Stimulated activated effector memory CD8-positive, alpha-beta T cell treated with anti-CD3 and anti-CD28 coated beads, Interleukin-12 subunit alpha, Interleukin-12 subunit beta, amount 100 ng/mL, for 72 hours (primary cell): ENCODE measurements at regions not wholly inside any gene's neighbourhood (a gene's known extent, or its start where the extent isn't known, plus 50 kb on each side); places are given as distances from the start of the nearest gene placed in this dataset.
A peak's percentile ranks its signal among the peaks of the same experiment; 100 is the strongest.

Source experiments
- ATAC-seq: fragments of 150-1000 bp; cut with Tn5 transposase; 2 replicates; pipeline ENCODE4 v1.10.0; 2021
- DNase-seq, 2 donors: peaks; one replicate each; pipeline ENCODE4 v3.0.0; 2021 to 2022; ENCODE audit warnings: low spot score in 2 of 2
- H3K27ac Mint-ChIP-seq: one replicate; pipeline ENCODE4 v1.8.0; 2022; ENCODE audit warnings: mild to moderate bottlenecking, mixed read lengths
- H3K36me3 Mint-ChIP-seq: one replicate; pipeline ENCODE4 v1.8.0; 2022; ENCODE audit warnings: mild to moderate bottlenecking, mixed read lengths
- H3K4me1 Mint-ChIP-seq: one replicate; pipeline ENCODE4 v1.8.0; 2022; ENCODE audit warnings: mixed read lengths
- H3K4me3 Mint-ChIP-seq: one replicate; pipeline ENCODE4 v1.8.0; 2022; ENCODE audit warnings: mild to moderate bottlenecking, mixed read lengths
- H3K9me3 Mint-ChIP-seq: one replicate; pipeline ENCODE4 v1.8.0; 2022; ENCODE audit warnings: mixed read lengths

- DNase-seq (peak in 1 of 2 donors; percentile 83), ATAC-seq (peak; percentile 58)
- peaks cover 4% of the 10 kb centered on the region for H3K36me3 Mint-ChIP-seq
- H3K4me1 Mint-ChIP-seq: peaks cover 33% of the 10 kb centered on the region
- H3K9me3 Mint-ChIP-seq: no peaks in the 10 kb centered on the region
- H3K27ac Mint-ChIP-seq: peak overlapping the region; percentile 85
- peak overlapping the region; percentile 87 for H3K4me3 Mint-ChIP-seq
Observed at GRCh38 chr6:105994591-105995390, 91.3 kb upstream of the PRDM1 start.

GRCh38 chr6:105994118-105994590, 92.0 kb upstream of the PRDM1 start:
- H3K36me3 Mint-ChIP-seq: peaks cover 4% of the 10 kb centered on the region
- peak overlapping the region; percentile 85 for H3K27ac Mint-ChIP-seq
- ATAC-seq (peak; percentile 72), DNase-seq (no peak)
- H3K4me1 Mint-ChIP-seq: peaks cover 33% of the 10 kb centered on the region
- H3K4me3 Mint-ChIP-seq: peak overlapping the region; percentile 87
- no peaks in the 10 kb centered on the region for H3K9me3 Mint-ChIP-seq

GRCh38 chr6:105993341-105994117, 92.6 kb upstream of the PRDM1 start:
- ATAC-seq (no peak), DNase-seq (no peak)
- Mint-ChIP-seq H3K9me3 (no peaks in the 10 kb centered on the region), H3K4me1 (peaks cover 33% of the 10 kb centered on the region), H3K4me3 (peak overlapping the region; percentile 87), H3K27ac (peak overlapping the region; percentile 85), H3K36me3 (peaks cover 4% of the 10 kb centered on the region)

GRCh38 chr6:105992315-105992961, 93.7 kb upstream of the PRDM1 start:
- Mint-ChIP-seq H3K36me3 (peaks cover 4% of the 10 kb centered on the region), H3K27ac (peak overlapping the region; percentile 90), H3K4me3 (peak overlapping the region; percentile 87), H3K9me3 (no peaks in the 10 kb centered on the region), H3K4me1 (peaks cover 33% of the 10 kb centered on the region)
- ATAC-seq: peak; percentile 89
- peak; percentile 79 to 90 for DNase-seq

GRCh38 chr6:105991561-105992314, 94.4 kb upstream of the PRDM1 start:
- ATAC-seq: peak; percentile 22
- peak overlapping the region; percentile 90 for H3K27ac Mint-ChIP-seq
- DNase-seq: peak in 1 of 2 donors; percentile 75
- peaks cover 33% of the 10 kb centered on the region for H3K4me1 Mint-ChIP-seq
- H3K36me3 Mint-ChIP-seq: peaks cover 4% of the 10 kb centered on the region
- H3K4me3 Mint-ChIP-seq: peak overlapping the region; percentile 87
- H3K9me3 Mint-ChIP-seq: no peaks in the 10 kb centered on the region

- Mint-ChIP-seq H3K4me3 (no peak overlapping the region), H3K4me1 (peaks cover 29% of the 10 kb centered on the region), H3K9me3 (no peaks in the 10 kb centered on the region), H3K27ac (no peak overlapping the region), H3K36me3 (peaks cover 4% of the 10 kb centered on the region)
- DNase-seq (peak in 1 of 2 donors; percentile 39), ATAC-seq (no peak)
Observed at GRCh38 chr6:105990151-105990550, 96.0 kb upstream of the PRDM1 start.

- H3K4me1 Mint-ChIP-seq: peaks cover 33% of the 10 kb centered on the region
- DNase-seq: peak in 1 of 2 donors; percentile 38
- H3K27ac Mint-ChIP-seq: no peak overlapping the region
- no peak for ATAC-seq
- no peaks in the 10 kb centered on the region for H3K9me3 Mint-ChIP-seq
- no peak overlapping the region for H3K4me3 Mint-ChIP-seq
- peaks cover 4% of the 10 kb centered on the region for H3K36me3 Mint-ChIP-seq
Observed at GRCh38 chr6:105988812-105989577, 97.1 kb upstream of the PRDM1 start.

- H3K4me1 Mint-ChIP-seq: peaks cover 33% of the 10 kb centered on the region
- peaks cover 5% of the 10 kb centered on the region for H3K36me3 Mint-ChIP-seq
- DNase-seq: no peak
- ATAC-seq: no peak
- no peak overlapping the region for H3K27ac Mint-ChIP-seq
- no peak overlapping the region for H3K4me3 Mint-ChIP-seq
- no peaks in the 10 kb centered on the region for H3K9me3 Mint-ChIP-seq
Observed at GRCh38 chr6:105988321-105988720, 97.8 kb upstream of the PRDM1 start.

GRCh38 chr6:105987516-105987915, 98.6 kb upstream of the PRDM1 start:
- Mint-ChIP-seq H3K4me1 (peaks cover 33% of the 10 kb centered on the region), H3K9me3 (no peaks in the 10 kb centered on the region), H3K27ac (no peak overlapping the region), H3K36me3 (peaks cover 6% of the 10 kb centered on the region), H3K4me3 (no peak overlapping the region)
- ATAC-seq (no peak), DNase-seq (no peak)

- DNase-seq (no peak), ATAC-seq (no peak)
- Mint-ChIP-seq H3K27ac (no peak overlapping the region), H3K36me3 (peaks cover 6% of the 10 kb centered on the region), H3K9me3 (no peaks in the 10 kb centered on the region), H3K4me3 (no peak overlapping the region), H3K4me1 (peaks cover 35% of the 10 kb centered on the region)
Observed at GRCh38 chr6:105986998-105987397, 99.1 kb upstream of the PRDM1 start.

GRCh38 chr6:105985816-105986632, 100.1 kb upstream of the PRDM1 start:
- Mint-ChIP-seq H3K4me1 (peaks cover 45% of the 10 kb centered on the region), H3K36me3 (peaks cover 9% of the 10 kb centered on the region), H3K27ac (no peak overlapping the region), H3K9me3 (no peaks in the 10 kb centered on the region), H3K4me3 (peak overlapping the region; percentile 50)
- ATAC-seq: no peak
- DNase-seq: peak in 1 of 2 donors; percentile 52

- Mint-ChIP-seq H3K9me3 (no peaks in the 10 kb centered on the region), H3K4me1 (peaks cover 47% of the 10 kb centered on the region), H3K27ac (no peak overlapping the region), H3K4me3 (peak overlapping the region; percentile 50), H3K36me3 (peaks cover 14% of the 10 kb centered on the region)
- ATAC-seq (no peak), DNase-seq (peak in 1 of 2 donors; percentile 47)
Observed at GRCh38 chr6:105985098-105985815, 100.9 kb upstream of the PRDM1 start.

- Mint-ChIP-seq H3K4me1 (peaks cover 45% of the 10 kb centered on the region), H3K4me3 (peak overlapping the region; percentile 83), H3K36me3 (peaks cover 14% of the 10 kb centered on the region), H3K27ac (peak overlapping the region; percentile 84), H3K9me3 (no peaks in the 10 kb centered on the region)
- ATAC-seq: no peak
- DNase-seq: no peak
Observed at GRCh38 chr6:105983763-105984162, 102.4 kb upstream of the PRDM1 start.
